GOT3 (cell line): ENCODE measurements at regions not wholly inside any gene's neighbourhood (a gene's known extent, or its start where the extent isn't known, plus 50 kb on each side); places are given as distances from the start of the nearest gene placed in this dataset.
"Not testable (repeated sequence)": the region's sequence is repeated elsewhere in the genome, so short reads cannot be mapped to it uniquely, and the experiment has no call there.

Experiments
- DNase-seq: peaks from one replicate; lab custom pipeline; 2025; ENCODE audit warnings: mixed read lengths; lab: John Stamatoyannopoulos, UW

GRCh38 chr3:153614140-153614539 lies 452.1 kb downstream of the RAP2B start:
- DNase-seq, result no peak

DNA sequence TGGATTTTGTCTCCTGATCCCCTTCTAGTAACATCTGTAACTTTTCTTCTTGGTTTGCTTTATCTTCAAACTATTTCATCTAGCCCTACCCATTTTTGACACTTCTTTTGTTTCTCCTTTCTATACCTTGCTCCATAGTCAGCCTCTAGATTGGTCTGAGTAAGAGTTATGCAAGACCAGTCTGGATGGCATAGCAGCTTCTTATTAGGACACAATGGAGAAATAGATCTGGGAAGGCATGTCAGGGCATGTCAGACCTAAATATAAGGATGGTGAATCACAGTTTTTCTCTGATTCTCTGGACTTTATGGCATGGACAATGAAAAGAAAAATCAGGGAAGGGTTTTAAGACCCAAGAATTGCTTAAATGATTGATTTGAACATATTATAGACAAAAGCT lies 452.5 kb downstream of the RAP2B start:
- no peak for DNase-seq

GRCh38 chr3:153615863-153616262 lies 453.8 kb downstream of the RAP2B start:
- no peak for DNase-seq

DNA sequence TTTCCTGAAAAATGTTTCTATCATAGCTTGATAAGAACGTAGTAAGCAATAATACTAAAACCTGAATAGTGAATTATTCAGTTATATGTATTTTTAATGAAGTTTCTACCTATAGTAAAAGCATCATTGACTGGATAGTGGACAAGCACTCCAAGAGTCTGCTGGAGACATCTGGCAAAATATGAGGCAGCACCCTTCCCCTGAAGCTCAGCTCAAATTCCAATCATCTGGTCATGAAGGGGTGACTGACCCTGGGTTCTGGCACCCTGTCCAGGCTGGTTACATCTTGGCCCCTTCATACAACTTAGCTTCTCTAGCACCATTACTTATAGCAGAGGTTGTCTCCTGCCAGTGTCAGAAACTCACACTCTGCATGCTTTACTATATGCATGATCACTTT lies 455.4 kb downstream of the RAP2B start:
- no peak for DNase-seq

- no peak for DNase-seq
Measured at GRCh38 chr3:153618176-153618575, 456.1 kb downstream of the RAP2B start.

GRCh38 chr3:153619268-153619667 lies 457.2 kb downstream of the RAP2B start:
- DNase-seq, result no peak

GRCh38 chr3:153621953-153622352 lies 459.9 kb downstream of the RAP2B start:
- DNase-seq, result no peak

DNA sequence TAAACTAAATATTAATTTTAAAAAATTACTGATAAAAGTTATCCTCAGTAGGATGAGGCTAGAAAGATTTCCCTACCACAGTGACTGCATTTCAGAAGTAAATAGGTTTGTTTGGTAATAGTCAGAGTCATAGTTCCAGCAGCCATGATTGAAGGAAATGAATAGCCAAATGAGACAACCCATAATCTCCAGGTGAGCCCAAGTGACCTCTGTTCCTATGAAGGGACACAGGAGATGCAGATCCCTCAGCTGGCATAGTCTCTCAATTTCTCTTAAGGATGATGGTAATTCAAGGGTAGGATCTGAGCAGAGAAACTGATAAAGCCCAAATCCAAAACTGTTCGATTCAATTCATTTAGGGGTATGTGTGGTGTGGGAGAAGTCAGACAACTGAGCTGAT lies 461.8 kb downstream of the RAP2B start:
- no peak for DNase-seq

DNA sequence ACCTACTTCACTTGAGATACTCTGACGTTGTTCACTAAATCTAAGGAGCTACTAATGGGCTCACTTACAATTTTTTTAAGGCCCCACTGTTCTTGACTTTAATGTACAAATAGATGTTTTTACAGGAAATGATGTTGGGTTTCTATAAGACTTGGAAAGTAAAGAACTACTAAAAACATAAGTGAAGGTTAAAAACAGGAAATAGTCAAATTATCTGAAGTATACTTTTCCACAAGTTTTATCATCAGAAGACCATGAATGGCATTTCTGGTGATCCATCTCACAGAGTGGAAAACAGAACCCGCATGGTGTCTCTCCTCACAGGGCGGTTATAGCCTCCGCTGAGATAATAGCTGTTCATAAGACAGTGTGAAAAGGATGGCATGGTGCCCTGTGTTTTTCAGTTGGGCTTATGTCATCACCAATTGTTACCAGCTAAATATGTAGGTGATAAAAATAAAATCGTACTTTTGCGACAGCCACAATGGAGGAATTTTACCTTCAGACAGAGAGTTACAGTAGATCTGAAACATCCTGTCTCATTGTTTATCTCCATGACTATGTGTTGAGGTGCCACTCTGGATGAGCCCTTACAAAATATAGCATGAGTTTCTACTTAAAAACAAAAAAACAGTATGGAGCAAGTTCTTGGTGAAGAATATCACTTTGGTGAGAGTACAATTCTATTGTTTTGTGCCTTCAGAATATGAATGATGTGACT lies 462.4 kb downstream of the RAP2B start:
- no peak for DNase-seq

GRCh38 chr3:153625506-153625905 lies 463.5 kb downstream of the RAP2B start:
- DNase-seq, result no peak

- no peak for DNase-seq
Measured at GRCh38 chr3:153626158-153626557, 464.1 kb downstream of the RAP2B start.

DNA sequence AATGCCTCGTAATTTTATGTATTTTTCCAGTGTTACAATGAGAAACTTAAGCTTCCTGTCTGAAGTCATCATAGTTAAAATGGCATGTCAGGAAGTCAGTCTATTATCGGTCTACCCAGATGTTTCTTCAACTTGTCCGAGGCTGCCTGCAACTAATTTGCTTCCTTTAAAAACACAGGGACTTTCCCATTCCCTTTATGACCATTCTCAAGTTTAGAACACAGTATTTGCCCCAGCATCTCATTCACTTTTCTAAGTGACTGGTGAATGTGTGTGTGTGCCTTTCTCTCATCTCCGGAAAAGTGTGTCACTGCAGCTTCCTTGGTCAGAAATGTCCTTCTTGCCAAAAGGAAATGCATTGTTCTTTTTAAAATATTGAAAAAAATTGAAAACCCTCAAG lies 466.6 kb downstream of the RAP2B start:
- DNase-seq, result no peak

GRCh38 chr3:153629148-153629547 lies 467.1 kb downstream of the RAP2B start:
- no peak for DNase-seq

- no peak for DNase-seq
Measured at GRCh38 chr3:153631102-153631501, 469.1 kb downstream of the RAP2B start.

- DNase-seq, result no peak
Measured at GRCh38 chr3:153631664-153632063, 469.6 kb downstream of the RAP2B start.

GRCh38 chr3:153633407-153633806 lies 471.4 kb downstream of the RAP2B start:
- DNase-seq, result no peak

DNA sequence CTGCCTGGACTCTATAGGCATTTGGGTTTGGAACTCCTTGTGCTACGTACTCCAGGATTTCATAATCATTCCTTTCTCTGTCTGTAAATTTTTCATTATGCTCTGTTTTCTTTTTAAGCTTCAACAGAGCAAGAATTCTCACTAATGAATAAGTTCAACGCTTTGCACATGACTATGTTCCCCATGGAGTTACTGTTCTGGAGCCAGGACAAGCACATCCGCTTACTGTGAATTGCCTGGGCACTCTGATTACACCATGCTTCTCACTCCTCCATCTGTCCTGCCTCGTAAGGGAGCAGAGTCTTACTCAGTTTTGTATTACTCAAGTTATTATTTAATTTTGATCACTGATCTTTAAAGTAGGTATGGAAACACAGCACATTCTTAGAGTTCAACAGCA lies 472.7 kb downstream of the RAP2B start:
- DNase-seq, result no peak

DNA sequence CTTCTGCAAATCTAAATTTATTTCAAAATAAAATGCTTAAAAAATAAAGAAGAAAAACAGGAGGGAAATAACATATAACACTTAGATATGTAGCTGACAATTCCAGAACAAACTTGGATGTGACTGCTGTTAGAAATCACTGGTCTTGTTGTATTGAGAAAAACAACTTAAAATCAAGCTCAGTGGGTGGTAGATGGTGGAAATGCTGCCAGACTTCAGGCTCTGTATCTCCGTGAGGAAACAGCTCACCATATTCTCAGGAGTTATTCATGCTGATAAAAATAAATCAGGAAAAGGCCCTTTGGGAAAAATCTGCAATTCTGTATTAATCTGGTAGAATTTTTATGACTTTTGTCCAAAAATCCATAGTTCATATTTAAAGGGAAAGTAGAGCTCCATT lies 477.6 kb downstream of the RAP2B start:
- no peak for DNase-seq

DNA sequence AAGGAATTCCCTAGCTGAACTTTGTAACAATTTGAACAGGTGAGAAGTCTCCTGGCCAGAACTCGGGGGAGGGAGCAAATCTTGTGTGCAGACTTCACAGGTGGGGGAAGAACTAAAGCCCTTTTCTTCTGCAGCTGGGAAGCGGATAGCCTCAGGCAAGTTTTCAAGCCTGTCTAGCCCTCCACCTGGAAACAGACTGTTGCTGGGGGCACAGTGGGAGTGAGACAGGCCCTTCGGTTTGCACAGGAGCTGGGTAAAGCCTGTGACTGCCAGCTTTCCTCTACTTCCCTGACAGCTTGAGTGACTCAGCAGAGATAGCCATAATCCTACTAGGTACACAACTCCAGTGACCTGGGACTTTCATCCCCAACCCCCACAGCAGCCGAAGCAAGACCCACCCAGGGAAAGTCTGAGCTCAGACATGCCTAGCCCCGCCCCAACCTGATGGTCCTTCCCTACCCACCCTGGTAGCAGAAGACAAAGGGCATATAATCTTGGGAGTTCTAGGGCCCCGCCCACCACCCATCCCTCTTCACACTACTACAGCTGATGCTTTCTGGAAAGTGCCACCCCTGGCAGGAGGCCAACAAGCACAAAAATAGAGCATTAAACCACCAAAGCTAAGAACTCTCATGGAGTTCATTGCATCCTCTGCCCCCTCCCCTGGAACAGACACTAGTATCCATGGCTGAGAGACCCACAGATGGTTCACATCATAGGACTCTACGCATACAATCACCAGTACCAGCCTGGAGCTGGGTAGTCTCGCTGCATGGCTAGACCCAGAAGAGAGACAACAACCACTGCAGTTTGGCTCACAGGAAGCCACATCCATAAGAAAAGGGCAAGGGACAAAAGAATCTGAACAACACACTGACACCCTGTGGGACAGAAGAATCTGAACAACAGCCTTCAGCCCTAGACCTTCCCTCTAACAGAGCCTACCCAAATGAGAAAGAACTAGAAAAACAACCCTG lies 479.0 kb downstream of the RAP2B start:
- DNase-seq, result no peak

DNA sequence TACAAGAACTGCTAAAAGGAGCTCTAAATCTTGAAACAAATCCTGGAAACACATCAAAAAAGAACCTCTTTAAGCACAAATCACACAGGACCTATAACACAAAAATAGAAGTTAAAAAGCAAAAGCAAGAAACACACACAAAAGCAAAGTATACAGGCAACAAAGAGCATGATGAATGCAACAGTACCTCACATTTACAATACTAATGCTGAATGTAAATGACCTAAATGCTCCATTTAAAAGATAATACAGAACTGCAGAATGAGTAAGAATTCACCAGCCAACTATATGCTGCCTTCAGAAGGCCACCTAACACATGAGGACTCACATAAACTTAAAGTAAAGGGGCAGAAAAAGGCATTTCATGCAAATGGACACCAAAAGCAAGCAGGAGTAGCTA lies 478.6 kb upstream of the ARHGEF26 start:
- not testable (repeated sequence) for DNase-seq

- DNase-seq, result not testable (repeated sequence)
Measured at GRCh38 chr3:153643471-153643870, 477.7 kb upstream of the ARHGEF26 start.

DNA sequence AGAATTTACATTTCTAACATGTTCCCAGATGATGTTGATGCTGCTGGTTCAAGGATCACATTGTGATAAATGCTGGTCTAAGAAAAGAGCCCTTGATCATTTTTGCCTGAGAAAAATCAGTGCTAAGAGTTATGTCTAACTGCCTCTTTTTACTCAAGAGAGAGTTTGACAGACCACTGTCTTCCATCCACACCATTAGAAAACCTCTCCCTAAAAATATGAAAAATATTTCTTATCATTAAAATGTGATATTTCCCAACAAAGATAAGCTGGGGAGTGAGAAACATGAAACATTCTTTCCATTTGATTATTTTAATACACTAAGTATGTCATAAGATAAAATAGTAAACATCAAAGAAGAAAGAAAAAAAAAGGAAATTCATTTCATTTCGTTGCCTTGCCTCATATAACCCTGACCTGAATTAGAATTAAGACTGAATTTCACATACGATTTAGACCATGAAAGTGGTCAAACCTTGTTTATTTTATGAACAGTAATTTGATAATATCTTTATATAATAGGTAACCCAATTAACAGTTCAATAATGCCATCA lies 471.8 kb upstream of the ARHGEF26 start:
- DNase-seq, result no peak

GRCh38 chr3:153652076-153652475 lies 469.1 kb upstream of the ARHGEF26 start:
- no peak for DNase-seq
